ENCODE measurements at regions not wholly inside any gene's neighbourhood (a gene's known extent, or its start where the extent isn't known, plus 50 kb on each side); places are given as distances from the start of the nearest gene placed in this dataset.

DNA sequence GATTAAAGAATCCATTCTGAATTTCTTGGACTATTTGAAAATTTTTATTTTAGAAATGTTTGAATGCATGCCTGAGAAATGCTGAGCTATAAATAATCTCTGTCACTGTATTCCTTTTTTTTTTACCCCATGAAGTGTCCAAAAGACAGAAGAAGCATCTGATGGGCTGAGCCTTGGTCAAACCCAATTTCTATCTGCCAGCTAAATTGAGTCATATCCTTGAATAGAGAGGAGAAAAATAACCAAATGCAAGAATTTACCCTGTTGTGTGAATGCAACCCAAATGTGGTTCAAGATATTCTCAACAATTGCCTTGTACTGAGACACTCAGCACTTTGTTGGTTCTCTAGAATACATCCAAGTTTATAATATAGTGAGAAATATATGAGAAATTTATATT lies 223.5 kb downstream of the UBE2E3 start:
- TF ChIP-seq, protein P1, sequence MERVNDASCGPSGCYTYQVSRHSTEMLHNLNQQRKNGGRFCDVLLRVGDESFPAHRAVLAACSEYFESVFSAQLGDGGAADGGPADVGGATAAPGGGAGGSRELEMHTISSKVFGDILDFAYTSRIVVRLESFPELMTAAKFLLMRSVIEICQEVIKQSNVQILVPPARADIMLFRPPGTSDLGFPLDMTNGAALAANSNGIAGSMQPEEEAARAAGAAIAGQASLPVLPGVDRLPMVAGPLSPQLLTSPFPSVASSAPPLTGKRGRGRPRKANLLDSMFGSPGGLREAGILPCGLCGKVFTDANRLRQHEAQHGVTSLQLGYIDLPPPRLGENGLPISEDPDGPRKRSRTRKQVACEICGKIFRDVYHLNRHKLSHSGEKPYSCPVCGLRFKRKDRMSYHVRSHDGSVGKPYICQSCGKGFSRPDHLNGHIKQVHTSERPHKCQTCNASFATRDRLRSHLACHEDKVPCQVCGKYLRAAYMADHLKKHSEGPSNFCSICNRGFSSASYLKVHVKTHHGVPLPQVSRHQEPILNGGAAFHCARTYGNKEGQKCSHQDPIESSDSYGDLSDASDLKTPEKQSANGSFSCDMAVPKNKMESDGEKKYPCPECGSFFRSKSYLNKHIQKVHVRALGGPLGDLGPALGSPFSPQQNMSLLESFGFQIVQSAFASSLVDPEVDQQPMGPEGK (CRISPR knock-in tag; IDR thresholded peaks at IDR 0.05; ENCODE audit: borderline replicate concordance): no peak
- no peak for TF ChIP-seq GLIS3 (CRISPR knock-in tag; IDR thresholded peaks at IDR 0.05)
- no peak for TF ChIP-seq ISL1 (CRISPR knock-in tag; IDR thresholded peaks at IDR 0.05)
- no peak for TF ChIP-seq ZNF565 (CRISPR knock-in tag; conservative IDR thresholded peaks at IDR 0.05; ENCODE audit: low read depth)

All from SK-N-SH treated with all-trans-retinoic acid at 6 μM for 48 hours (cell line).